Vagina (tissue), 2 donors: ENCODE measurements at regions not wholly inside any gene's neighbourhood (a gene's known extent, or its start where the extent isn't known, plus 50 kb on each side); places are given as distances from the start of the nearest gene placed in this dataset.

Source experiments
- CTCF ChIP-seq, 3 experiments: fragments of 450-650 bp in 2 of 3; fragments of 200-600 bp in 1 of 3; sonication (generic) in 1 of 3; IDR thresholded peaks; one replicate each; pipeline ENCODE4 v1.5.1; 2017 to 2019; ENCODE audit warnings: antibody characterized with exemption in 3 of 3, mild to moderate bottlenecking in 2 of 3, moderate library complexity in 2 of 3
- POLR2A ChIP-seq, 2 donors: fragments of 450-650 bp; IDR thresholded peaks; one replicate each; pipeline ENCODE4 v1.6.1; 2017; ENCODE audit warnings: antibody characterized with exemption in 2 of 2, mild to moderate bottlenecking in 2 of 2, moderate library complexity in 2 of 2
- POLR2AphosphoS5 ChIP-seq, 2 donors: sonication (generic); formaldehyde crosslinking; IDR thresholded peaks; one replicate each; pipeline ENCODE4 v1.9.0; 2017; ENCODE audit warnings: antibody characterized with exemption in 2 of 2, mild to moderate bottlenecking in 2 of 2, low read depth in 1 of 2; ENCODE audit not compliant: insufficient read depth in 1 of 2

- TF ChIP-seq CTCF (IDR thresholded peaks at IDR 0.05) (no peak), POLR2A (IDR thresholded peaks at IDR 0.05) (no peak), POLR2AphosphoS5 (IDR thresholded peaks at IDR 0.05; ENCODE audit: insufficient read depth in 1 of 2, low read depth in 1 of 2) (no peak)
These were observed 72.4 kb upstream of the CARD18 start for GRCh38 chr11:105211806-105212554.
